Activated CD4-positive, alpha-beta memory T cell treated with anti-CD3 and anti-CD28 coated beads for 36 hours (primary cell): ENCODE measurements at regions not wholly inside any gene's neighbourhood (a gene's known extent, or its start where the extent isn't known, plus 50 kb on each side); places are given as distances from the start of the nearest gene placed in this dataset.

Experiments
- CTCF ChIA-PET: fragments of 350-600 bp; sonication (Branson Sonifier 250); formaldehyde crosslinking; loops from one replicate; lab custom pipeline; 2021; ENCODE audit warnings: antibody characterized with exemption, inconsistent platforms; lab: Charles Lee
- POLR2A ChIA-PET: fragments of 350-600 bp; sonication (Branson Sonifier 250); formaldehyde crosslinking; loops from one replicate; lab custom pipeline; 2021; ENCODE audit warnings: antibody characterized with exemption; lab: Charles Lee
- DNase-seq: peaks from one replicate; pipeline ENCODE4 v3.0.0-alpha.2; 2020
- H3K27ac Mint-ChIP-seq: one replicate; pipeline ENCODE4 v1.8.0; 2021; ENCODE audit warnings: mixed read lengths
- H3K27me3 Mint-ChIP-seq: one replicate; pipeline ENCODE4 v1.8.0; 2021; ENCODE audit warnings: mixed read lengths
- H3K36me3 Mint-ChIP-seq: one replicate; pipeline ENCODE4 v1.8.0; 2021; ENCODE audit warnings: mixed read lengths
- H3K4me1 Mint-ChIP-seq: one replicate; pipeline ENCODE4 v1.8.0; 2021; ENCODE audit warnings: low read depth, mixed read lengths
- H3K4me3 Mint-ChIP-seq: one replicate; pipeline ENCODE4 v1.8.0; 2021; ENCODE audit warnings: mild to moderate bottlenecking, mixed read lengths
- H3K9me3 Mint-ChIP-seq: one replicate; pipeline ENCODE4 v1.8.0; 2021; ENCODE audit warnings: mixed read lengths
- intact Hi-C: fragments of 100-400 bp; cut with micrococcal nuclease; formaldehyde crosslinking; loops from one replicate; pipeline ENCODE4 v1.15.1; 2023

- Mint-ChIP-seq H3K9me3 (peaks cover 13% of the 10 kb centered on the region), H3K36me3 (no peaks in the 10 kb centered on the region), H3K4me1 (no peaks in the 10 kb centered on the region), H3K4me3 (no peak overlapping the region), H3K27me3 (no peaks in the 10 kb centered on the region), H3K27ac (no peak overlapping the region)
- DNase-seq = no peak
- ChIA-PET CTCF (no interaction called here), POLR2A (no interaction called here)
- intact Hi-C loops = no loop called here
Measured at GRCh38 chr11:79937676-79938334, 497.0 kb upstream of the TENM4 start.

DNA sequence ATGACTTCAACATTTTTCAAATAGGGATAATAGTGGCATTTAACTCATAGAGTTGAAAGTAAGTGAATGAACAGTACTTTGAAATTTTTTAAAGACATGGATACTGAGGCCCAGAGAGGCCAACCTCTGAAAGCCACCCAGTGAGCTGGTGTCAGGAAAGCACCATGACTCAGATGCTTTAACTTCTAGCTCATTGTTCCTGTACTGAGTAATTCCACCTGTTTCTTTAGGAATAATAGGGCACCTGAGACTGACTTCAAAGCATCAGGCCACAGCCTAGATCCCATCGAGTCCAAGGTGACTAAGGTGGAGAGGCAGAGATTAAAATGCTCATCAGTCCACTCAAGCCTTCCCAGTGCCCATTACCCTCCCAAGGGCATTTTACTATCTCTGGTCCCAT is 491.8 kb upstream of the TENM4 start:
- Mint-ChIP-seq H3K27me3 (no peaks in the 10 kb centered on the region), H3K4me1 (no peaks in the 10 kb centered on the region), H3K27ac (no peak overlapping the region), H3K4me3 (no peak overlapping the region), H3K9me3 (peaks cover 18% of the 10 kb centered on the region), H3K36me3 (no peaks in the 10 kb centered on the region)
- intact Hi-C loops = no loop called here
- CTCF ChIA-PET = no interaction called here
- POLR2A ChIA-PET = no interaction called here
- DNase-seq = no peak

GRCh38 chr11:79931692-79932091 is 490.9 kb upstream of the TENM4 start:
- Mint-ChIP-seq H3K9me3 (peaks cover 23% of the 10 kb centered on the region), H3K4me3 (no peak overlapping the region), H3K27ac (no peak overlapping the region), H3K4me1 (no peaks in the 10 kb centered on the region), H3K27me3 (no peaks in the 10 kb centered on the region), H3K36me3 (no peaks in the 10 kb centered on the region)
- intact Hi-C loops = no loop called here
- DNase-seq = no peak
- CTCF ChIA-PET = no interaction called here
- POLR2A ChIA-PET = no interaction called here

DNA sequence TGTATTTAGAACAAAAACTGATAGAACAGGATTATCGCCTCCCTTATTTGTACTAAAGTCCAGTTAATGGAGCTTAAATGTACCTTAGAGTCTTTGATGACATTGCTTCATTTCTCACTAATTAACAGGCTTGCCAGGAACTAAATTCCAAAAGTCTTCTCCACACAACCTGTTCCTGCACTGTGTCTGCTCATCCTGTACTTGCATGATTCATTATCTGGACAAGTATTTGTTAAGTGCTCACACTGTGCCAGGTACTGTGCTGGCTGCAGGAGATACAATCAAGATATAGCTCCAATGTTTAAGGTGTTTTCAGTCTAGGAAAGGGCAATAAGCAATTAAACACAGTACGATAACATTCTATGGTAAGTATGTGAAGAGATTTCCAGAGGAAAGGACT is 485.9 kb upstream of the TENM4 start:
- Mint-ChIP-seq H3K36me3 (no peaks in the 10 kb centered on the region), H3K27ac (no peak overlapping the region), H3K4me3 (no peak overlapping the region), H3K27me3 (no peaks in the 10 kb centered on the region), H3K9me3 (peaks cover 15% of the 10 kb centered on the region), H3K4me1 (no peaks in the 10 kb centered on the region)
- DNase-seq = no peak
- ChIA-PET POLR2A (no interaction called here), CTCF (no interaction called here)
- intact Hi-C loops = no loop called here

DNA sequence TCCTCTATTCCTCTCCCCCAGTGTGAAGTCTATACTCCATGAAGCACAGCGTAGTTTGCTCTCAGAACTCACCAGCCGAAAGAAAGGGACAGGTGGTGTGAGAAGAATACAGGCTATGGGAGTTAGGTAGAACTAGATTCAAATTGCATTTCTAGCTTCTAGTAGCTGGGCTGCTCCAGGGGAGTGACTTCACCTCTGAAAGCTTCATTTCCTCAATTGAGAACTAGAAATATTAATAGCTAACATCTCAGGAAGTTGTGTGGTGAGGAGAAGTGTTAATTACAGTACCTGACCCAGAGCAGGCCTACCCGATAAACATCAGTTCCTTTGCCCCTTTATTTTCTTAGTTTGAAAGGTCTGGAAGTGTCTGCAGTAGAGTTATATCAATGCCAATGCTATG is 484.7 kb upstream of the TENM4 start:
- Mint-ChIP-seq H3K36me3 (no peaks in the 10 kb centered on the region), H3K9me3 (peaks cover 11% of the 10 kb centered on the region), H3K27me3 (no peaks in the 10 kb centered on the region), H3K4me1 (no peaks in the 10 kb centered on the region), H3K4me3 (no peak overlapping the region), H3K27ac (no peak overlapping the region)
- DNase-seq = no peak
- POLR2A ChIA-PET = no interaction called here
- CTCF ChIA-PET = no interaction called here
- intact Hi-C loops = no loop called here

DNA sequence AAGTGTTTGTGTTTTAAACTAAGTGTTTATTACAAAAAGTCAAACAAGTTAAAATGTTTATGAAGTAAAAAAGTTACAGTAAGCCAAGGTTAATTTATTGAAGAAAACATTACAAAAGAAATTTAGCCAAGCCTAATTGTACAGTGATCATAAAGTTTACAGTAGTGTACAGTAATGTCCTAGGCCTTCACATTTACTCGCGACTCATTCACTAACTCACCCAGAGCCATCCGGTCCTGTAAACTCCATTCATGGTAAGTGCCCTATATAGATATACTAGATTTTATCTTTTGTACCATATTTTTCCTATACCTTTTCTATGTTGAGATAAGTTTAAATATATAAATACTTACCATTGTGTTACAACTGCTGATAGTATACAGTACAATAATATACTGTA is 481.8 kb upstream of the TENM4 start:
- ChIA-PET CTCF (no interaction called here), POLR2A (no interaction called here)
- Mint-ChIP-seq H3K27me3 (no peaks in the 10 kb centered on the region), H3K4me1 (no peaks in the 10 kb centered on the region), H3K9me3 (peaks cover 11% of the 10 kb centered on the region), H3K4me3 (no peak overlapping the region), H3K27ac (no peak overlapping the region), H3K36me3 (no peaks in the 10 kb centered on the region)
- intact Hi-C loops = no loop called here
- no peak for DNase-seq

DNA sequence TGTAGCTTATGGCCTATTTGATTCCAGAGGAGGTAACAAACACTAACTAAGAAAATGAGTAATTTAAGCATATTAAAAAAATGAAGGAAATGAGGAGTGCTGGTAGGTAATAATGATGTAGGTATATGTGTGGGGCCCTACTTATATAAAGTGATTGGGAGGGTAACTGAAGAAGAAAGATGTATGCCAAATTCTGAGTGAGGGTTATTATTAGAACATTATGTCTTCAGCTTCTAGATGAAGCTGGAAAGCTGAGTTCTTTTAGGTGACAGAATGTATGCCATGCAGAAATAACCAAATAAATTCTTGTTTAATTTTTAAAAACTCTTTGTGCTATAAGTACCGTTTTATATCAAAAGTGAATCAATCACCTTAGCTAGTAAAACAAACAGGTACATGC is 479.6 kb upstream of the TENM4 start:
- Mint-ChIP-seq H3K36me3 (no peaks in the 10 kb centered on the region), H3K4me1 (no peaks in the 10 kb centered on the region), H3K9me3 (peaks cover 8% of the 10 kb centered on the region), H3K27me3 (no peaks in the 10 kb centered on the region), H3K4me3 (no peak overlapping the region), H3K27ac (no peak overlapping the region)
- no peak for DNase-seq
- intact Hi-C loops = no loop called here
- CTCF ChIA-PET = no interaction called here
- POLR2A ChIA-PET = no interaction called here

DNA sequence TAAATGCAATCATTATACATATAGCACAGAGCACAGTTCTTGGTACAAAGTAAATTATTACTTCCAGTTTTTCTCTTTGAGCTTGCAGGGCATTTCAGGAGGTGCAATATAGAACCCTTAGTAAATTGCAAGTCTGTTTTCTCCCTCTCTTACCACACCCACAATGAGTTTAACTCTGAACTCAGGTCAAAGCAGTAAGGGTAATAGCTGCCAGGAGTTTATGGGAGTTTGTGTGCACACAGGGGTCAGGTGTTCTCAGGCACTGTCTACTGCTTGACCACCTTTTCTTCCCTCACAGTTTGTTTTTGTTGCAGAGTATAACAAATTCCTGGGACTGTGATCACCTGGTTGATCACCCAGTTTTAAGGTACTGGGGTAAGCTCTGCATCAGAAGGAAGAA is 478.5 kb upstream of the TENM4 start:
- no peaks in the 10 kb centered on the region for H3K27me3 Mint-ChIP-seq
- no peak for DNase-seq
- ChIA-PET POLR2A (no interaction called here), CTCF (no interaction called here)
- no peak overlapping the region for H3K4me3 Mint-ChIP-seq
- peaks cover 10% of the 10 kb centered on the region for H3K9me3 Mint-ChIP-seq
- no peak overlapping the region for H3K27ac Mint-ChIP-seq
- no peaks in the 10 kb centered on the region for H3K4me1 Mint-ChIP-seq
- intact Hi-C loops = no loop called here
- no peaks in the 10 kb centered on the region for H3K36me3 Mint-ChIP-seq

GRCh38 chr11:79918846-79919245 is 478.0 kb upstream of the TENM4 start:
- Mint-ChIP-seq H3K4me1 (no peaks in the 10 kb centered on the region), H3K36me3 (no peaks in the 10 kb centered on the region), H3K27me3 (no peaks in the 10 kb centered on the region), H3K4me3 (no peak overlapping the region), H3K9me3 (peaks cover 8% of the 10 kb centered on the region), H3K27ac (no peak overlapping the region)
- DNase-seq = no peak
- CTCF ChIA-PET = no interaction called here
- intact Hi-C loops = no loop called here
- POLR2A ChIA-PET = no interaction called here

DNA sequence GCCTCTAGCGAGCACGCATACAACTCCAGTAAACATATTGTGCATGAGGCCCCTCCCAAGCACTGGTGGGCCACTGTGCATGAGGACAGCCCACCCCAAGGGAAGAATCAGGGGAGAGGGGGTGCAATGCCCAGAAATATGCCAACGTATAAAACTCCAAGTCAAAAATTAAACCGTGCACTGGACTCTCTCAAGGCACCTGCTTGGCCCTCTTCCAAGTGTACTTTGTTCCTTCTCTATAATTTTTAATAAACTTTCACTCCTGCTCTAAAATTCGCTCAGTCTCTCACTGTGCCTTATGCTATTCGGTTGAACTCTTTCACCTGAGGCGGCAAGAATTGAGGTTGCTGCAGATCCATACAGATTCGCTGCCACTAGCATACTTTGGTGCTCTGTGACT is 465.3 kb upstream of the TENM4 start:
- CTCF ChIA-PET = no interaction called here
- intact Hi-C loops = no loop called here
- no peak for DNase-seq
- Mint-ChIP-seq H3K4me3 (no peak overlapping the region), H3K27ac (no peak overlapping the region), H3K27me3 (no peaks in the 10 kb centered on the region), H3K9me3 (peaks cover 11% of the 10 kb centered on the region), H3K4me1 (no peaks in the 10 kb centered on the region), H3K36me3 (no peaks in the 10 kb centered on the region)
- POLR2A ChIA-PET = no interaction called here

- H3K9me3 Mint-ChIP-seq = peaks cover 16% of the 10 kb centered on the region
- H3K27me3 Mint-ChIP-seq = no peaks in the 10 kb centered on the region
- no peak overlapping the region for H3K4me3 Mint-ChIP-seq
- intact Hi-C loops = no loop called here
- H3K4me1 Mint-ChIP-seq = no peaks in the 10 kb centered on the region
- ChIA-PET CTCF (no interaction called here), POLR2A (no interaction called here)
- H3K27ac Mint-ChIP-seq = no peak overlapping the region
- H3K36me3 Mint-ChIP-seq = no peaks in the 10 kb centered on the region
- no peak for DNase-seq
Measured at GRCh38 chr11:79902493-79902892, 461.7 kb upstream of the TENM4 start.

GRCh38 chr11:79897896-79898295 is 457.1 kb upstream of the TENM4 start:
- no peaks in the 10 kb centered on the region for H3K4me1 Mint-ChIP-seq
- intact Hi-C loops = no loop called here
- H3K36me3 Mint-ChIP-seq = no peaks in the 10 kb centered on the region
- CTCF ChIA-PET = no interaction called here
- peaks cover 14% of the 10 kb centered on the region for H3K9me3 Mint-ChIP-seq
- POLR2A ChIA-PET = no interaction called here
- H3K27ac Mint-ChIP-seq = no peak overlapping the region
- H3K4me3 Mint-ChIP-seq = no peak overlapping the region
- no peak for DNase-seq
- H3K27me3 Mint-ChIP-seq = no peaks in the 10 kb centered on the region

GRCh38 chr11:79896258-79896657 is 455.4 kb upstream of the TENM4 start:
- Mint-ChIP-seq H3K36me3 (no peaks in the 10 kb centered on the region), H3K4me3 (no peak overlapping the region), H3K9me3 (peaks cover 14% of the 10 kb centered on the region), H3K27ac (no peak overlapping the region), H3K27me3 (no peaks in the 10 kb centered on the region), H3K4me1 (no peaks in the 10 kb centered on the region)
- no peak for DNase-seq
- intact Hi-C loops = no loop called here
- ChIA-PET CTCF (no interaction called here), POLR2A (no interaction called here)
